ENCODE measurements at regions not wholly inside any gene's neighbourhood (a gene's known extent, or its start where the extent isn't known, plus 50 kb on each side); places are given as distances from the start of the nearest gene placed in this dataset.

- Histone ChIP-seq H3K4me1 (no peaks in the 10 kb centered on the region), H3K4me3 (no peak overlapping the region), H3K27ac (no peak overlapping the region), H3K27me3 (ENCODE audit: insufficient read depth in 3 of 3, low read length in 2 of 3) (no peaks in the 10 kb centered on the region), H3K9me3 (no peaks in the 10 kb centered on the region), H3K36me3 (ENCODE audit: insufficient read depth in 1 of 2, low read depth in 1 of 2) (no peaks in the 10 kb centered on the region)
- 75 to 87% (median 84%) methylated on average over 2 of the region's 2 CpGs for WGBS, 3 donors
- no peak for TF ChIP-seq CTCF (IDR thresholded peaks at IDR 0.05)
- intact Hi-C loops (cut with DNase I): no loop called here
- DNase-seq (no peak), ATAC-seq (no peak)
These were observed 267.6 kb upstream of the PRDM1 start for GRCh38 chr6:105818505-105818904.

- Histone ChIP-seq H3K36me3 (ENCODE audit: insufficient read depth in 1 of 2, low read depth in 1 of 2) (no peaks in the 10 kb centered on the region), H3K4me3 (no peak overlapping the region), H3K9me3 (no peaks in the 10 kb centered on the region), H3K27ac (no peak overlapping the region), H3K27me3 (ENCODE audit: insufficient read depth in 3 of 3, low read length in 2 of 3) (no peaks in the 10 kb centered on the region), H3K4me1 (no peaks in the 10 kb centered on the region)
- DNase-seq: no peak
- no peak for ATAC-seq
- intact Hi-C loops (cut with DNase I): no loop called here
- TF ChIP-seq CTCF (IDR thresholded peaks at IDR 0.05): no peak
- 68 to 78% (median 69%) methylated on average over 6 of the region's 6 CpGs for WGBS, 3 donors
These were observed 268.2 kb upstream of the PRDM1 start for GRCh38 chr6:105817961-105818360.

- Histone ChIP-seq H3K4me1 (no peaks in the 10 kb centered on the region), H3K27me3 (ENCODE audit: insufficient read depth in 3 of 3, low read length in 2 of 3) (no peaks in the 10 kb centered on the region), H3K27ac (no peak overlapping the region), H3K4me3 (no peak overlapping the region), H3K36me3 (ENCODE audit: insufficient read depth in 1 of 2, low read depth in 1 of 2) (no peaks in the 10 kb centered on the region), H3K9me3 (no peaks in the 10 kb centered on the region)
- ATAC-seq (no peak), DNase-seq (no peak)
- WGBS, 3 donors: 28 to 47% (median 30%) methylated on average over 8 of the region's 8 CpGs
- TF ChIP-seq CTCF (IDR thresholded peaks at IDR 0.05): no peak
- intact Hi-C loops (cut with DNase I): no loop called here
These were observed 268.8 kb upstream of the PRDM1 start for GRCh38 chr6:105817370-105817769.

GRCh38 chr6:105816847-105817246 lies 269.3 kb upstream of the PRDM1 start:
- Histone ChIP-seq H3K4me1 (no peaks in the 10 kb centered on the region), H3K36me3 (ENCODE audit: insufficient read depth in 1 of 2, low read depth in 1 of 2) (no peaks in the 10 kb centered on the region), H3K4me3 (no peak overlapping the region), H3K27me3 (ENCODE audit: insufficient read depth in 3 of 3, low read length in 2 of 3) (no peaks in the 10 kb centered on the region), H3K9me3 (no peaks in the 10 kb centered on the region), H3K27ac (no peak overlapping the region)
- intact Hi-C loops (cut with DNase I): no loop called here
- ATAC-seq: no peak
- no peak for TF ChIP-seq CTCF (IDR thresholded peaks at IDR 0.05)
- WGBS, 3 donors: 64 to 78% (median 65%) methylated on average over 4 of the region's 4 CpGs
- DNase-seq: no peak

Measured in psoas muscle (tissue), 7 donors.